GM21619 (cell line): ENCODE measurements at regions not wholly inside any gene's neighbourhood (a gene's known extent, or its start where the extent isn't known, plus 50 kb on each side); places are given as distances from the start of the nearest gene placed in this dataset.
"Not testable (repeated sequence)": the region's sequence is repeated elsewhere in the genome, so short reads cannot be mapped to it uniquely, and the experiment has no call there.

Source experiments
- ATAC-seq: cut with Tn5 transposase; IDR thresholded peaks from one replicate; pipeline ENCODE4 v1.9.1; 2021; ENCODE audit not compliant: unreplicated experiment

DNA sequence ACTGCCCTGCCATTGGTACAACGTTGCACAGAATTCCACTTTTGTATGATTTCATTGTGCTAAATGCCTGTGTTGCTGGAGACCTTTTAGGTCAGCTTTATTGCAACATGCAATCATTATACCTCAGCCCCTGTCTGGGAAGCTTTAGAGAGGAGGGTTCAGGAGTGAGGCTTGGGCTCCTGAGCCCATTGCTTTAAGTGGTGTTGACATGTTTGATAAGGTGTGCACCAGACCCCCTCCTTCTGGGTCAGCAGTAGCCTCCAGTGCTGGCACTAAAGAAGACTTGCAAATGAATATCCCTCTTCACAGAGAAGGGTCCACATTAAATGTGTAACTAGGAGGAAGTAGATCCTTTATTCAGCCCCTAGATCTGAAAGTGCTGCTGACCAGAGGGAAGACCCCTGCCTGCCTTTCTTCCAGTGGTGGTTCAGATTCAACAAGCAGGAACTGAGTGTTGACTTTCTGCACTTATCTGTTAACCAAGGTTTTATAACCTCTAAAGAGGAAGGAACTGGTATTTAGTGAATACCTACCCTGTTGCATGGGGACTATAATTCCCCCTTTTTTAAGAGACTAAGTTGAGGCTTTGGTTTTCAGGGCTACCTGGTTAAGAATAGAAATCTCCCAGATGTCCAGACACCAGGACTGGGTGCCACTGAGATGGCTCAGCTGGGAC is 369.4 kb upstream of the IGFBP3 start:
- ATAC-seq: peak; percentile 27

DNA sequence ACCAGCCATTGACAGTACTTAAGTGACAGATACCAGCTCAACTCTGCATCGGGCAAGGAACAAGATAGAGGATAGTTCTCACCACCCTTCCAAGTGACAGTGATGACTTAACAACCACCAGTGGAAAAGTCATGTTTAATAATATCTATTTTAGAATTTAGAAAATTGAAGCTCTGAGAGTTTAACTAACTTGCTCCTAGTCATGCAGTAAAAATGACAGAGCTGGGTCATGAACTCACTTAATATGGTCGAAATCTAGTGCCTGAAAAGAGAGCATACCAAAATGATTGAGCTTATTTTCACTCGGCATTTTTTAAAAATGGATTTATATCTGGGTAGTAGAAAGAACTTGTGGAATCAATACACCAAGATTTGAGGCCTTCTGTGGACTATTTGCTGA is 367.8 kb upstream of the IGFBP3 start:
- ATAC-seq: no peak

DNA sequence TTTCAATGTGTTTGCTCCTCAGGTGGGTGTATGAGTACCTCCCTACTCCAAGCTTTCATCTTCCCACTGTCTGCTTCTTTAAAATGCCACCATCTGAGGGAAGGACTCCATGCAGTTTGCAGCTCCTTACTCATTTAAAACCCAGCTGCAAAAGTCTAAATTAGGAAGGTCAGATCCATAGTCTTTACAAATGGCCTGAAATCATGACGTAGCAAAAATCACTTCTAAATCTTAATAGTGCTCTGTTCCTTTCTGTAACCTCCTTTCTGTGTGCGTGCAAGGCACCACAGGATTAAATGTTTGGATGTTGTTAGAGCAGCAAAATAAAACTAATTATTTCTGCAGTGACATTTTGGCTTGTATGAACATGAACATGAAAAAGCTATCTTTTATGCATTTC is 366.9 kb upstream of the IGFBP3 start:
- ATAC-seq: no peak

DNA sequence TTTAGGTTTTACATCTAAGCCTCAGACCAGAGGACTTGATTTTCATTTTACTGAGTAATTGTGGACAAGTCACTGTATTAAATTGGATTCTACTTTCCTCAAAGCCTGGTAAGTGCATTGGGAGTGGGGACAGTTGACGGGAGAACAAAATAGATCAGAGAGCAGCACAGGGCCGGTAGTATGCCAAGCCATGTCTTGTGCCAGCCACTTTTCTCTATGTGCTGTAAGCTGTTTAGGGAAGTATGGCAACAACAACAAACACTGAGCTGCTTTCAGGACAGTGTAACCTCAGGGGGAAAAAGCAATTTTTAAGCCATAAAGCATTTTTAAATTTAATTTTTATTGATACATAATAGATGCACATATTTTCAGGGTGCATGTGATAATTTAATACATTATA is 365.9 kb upstream of the IGFBP3 start:
- no peak for ATAC-seq

DNA sequence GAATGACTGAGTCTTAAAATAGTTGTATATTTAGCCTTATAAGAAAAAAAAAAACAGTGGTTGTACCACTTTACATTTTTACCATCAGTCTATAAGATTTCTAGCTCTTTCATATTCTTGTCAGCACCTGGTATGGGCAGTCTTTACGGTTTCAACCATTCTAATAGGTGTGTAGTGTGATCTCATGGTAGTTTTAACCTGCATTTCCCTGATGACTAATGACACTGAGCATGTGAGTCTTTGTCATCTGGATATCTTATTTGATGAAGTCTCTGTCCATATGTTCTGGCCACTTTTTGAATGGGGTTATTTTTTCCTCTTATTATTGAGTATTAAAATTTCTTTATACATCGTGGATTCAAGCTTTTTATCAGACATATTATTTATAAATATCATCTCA is 365.3 kb upstream of the IGFBP3 start:
- ATAC-seq: no peak

DNA sequence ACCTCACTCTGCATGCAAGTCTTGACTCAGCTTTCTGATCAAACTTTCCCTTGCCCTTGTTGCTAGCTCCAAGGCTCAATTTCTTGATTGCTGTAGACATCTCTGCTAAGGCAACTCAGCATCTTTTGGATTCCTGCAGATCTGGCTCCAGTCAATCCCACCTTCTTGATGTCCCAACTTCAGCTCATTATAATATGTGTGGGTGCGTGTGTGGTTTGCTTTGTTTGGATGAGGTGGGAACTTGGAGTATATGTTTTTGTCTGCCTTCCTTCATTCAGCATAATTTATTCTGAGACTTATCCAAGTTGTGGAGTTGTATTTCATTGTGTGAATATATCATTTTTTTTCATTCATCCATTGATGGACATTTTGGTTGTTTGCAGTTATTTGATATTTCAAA is 364.8 kb upstream of the IGFBP3 start:
- no peak for ATAC-seq

DNA sequence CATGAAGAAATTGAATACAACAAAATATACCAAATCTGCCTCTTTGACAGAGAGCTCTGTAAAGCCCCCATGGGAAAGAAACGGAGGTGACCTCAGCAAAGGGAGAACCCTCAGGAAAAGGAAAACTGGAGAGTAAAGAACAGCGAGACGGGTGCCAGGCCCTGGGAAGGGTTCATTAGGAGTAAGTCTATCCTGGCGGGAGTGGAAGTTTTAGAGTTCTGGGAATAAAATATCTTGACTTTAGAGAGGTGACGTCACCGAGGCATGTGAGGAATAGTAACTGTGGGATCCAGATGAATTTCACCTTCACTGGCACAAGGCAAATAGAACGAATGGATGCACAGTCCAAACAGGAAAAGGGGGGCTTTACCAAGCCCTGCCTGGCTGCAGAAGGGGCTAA is 362.8 kb upstream of the IGFBP3 start:
- no peak for ATAC-seq

DNA sequence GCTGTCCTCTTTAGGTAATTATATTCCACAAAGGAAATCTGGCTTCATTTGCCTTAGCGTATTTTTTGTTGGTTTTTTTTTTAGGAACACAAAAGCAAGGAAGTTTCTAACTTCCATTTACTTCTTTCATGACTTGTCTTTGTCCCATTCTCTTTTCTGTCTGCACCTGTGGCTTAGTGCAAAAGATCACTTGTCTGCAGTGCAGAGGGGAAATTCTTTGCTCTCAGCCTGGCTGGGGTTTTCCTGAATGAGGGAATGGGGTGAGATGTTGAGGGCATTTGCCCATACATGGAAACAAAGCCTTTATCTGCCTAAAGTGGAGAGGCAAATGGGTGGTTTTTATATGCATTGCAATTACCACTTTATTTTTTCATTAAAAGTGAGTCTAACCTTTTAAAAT is 361.1 kb upstream of the IGFBP3 start:
- ATAC-seq: no peak

- no peak for ATAC-seq
These were observed 360.0 kb upstream of the IGFBP3 start for GRCh38 chr7:46281071-46281470.

DNA sequence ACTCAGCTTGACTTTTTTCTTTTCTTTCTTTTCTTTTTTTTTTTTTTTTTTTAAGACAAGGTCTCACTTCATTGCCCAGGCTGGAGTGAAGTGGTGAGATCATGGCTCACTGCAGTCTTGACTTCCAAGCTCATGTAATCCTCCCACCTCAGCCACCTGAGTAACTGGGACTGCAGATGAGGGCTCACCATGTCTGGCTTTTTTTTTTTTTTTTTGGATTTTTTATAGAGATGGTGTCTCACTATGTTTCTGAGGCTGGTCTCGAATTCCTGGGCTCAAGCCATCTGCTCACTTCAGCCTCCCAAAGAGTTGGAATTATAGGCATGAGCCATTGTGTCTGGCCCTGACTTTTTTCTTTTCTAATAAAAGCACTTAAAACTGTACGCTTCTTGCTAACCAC is 358.2 kb upstream of the IGFBP3 start:
- no peak for ATAC-seq

DNA sequence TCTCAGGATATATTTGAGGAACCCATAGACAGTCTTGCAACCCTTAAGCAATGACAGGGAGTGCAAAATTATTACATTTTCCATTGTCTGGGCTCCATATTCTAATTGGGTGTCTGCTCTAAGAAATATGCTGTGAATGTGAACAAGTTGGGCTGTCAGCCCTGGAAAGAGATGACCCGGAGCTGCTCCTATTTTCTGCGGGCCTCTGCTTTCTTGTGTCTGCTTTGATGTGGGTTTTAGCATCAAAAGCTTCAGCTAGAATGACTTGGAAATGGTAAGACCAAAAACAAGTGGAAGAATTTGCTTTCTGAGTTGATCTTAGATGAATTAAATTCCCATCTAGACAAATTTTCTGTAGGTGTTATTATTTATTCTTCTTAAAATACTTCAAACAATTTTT is 343.6 kb upstream of the IGFBP3 start:
- ATAC-seq: no peak

DNA sequence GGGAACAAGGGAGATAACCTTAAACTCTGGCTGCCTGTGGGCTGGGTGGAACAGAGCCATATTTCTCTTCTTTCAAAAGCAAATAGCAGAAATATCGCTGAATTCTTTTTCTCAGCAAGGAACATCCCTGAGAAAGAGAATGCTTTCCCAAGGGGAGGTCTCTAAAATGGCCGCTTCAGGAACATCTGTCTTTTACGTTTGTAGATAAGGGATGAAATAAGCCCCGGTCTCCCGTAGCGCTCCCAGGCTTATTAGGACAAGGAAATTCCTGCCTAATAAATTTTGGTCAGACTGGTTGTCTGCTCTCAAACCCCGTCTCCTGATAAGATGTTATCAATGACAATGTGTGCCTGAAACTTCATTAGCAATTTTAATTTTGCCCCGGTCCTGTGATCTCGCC is 340.6 kb upstream of the IGFBP3 start:
- ATAC-seq: not testable (repeated sequence)

- no peak for ATAC-seq
These were observed 338.9 kb upstream of the IGFBP3 start for GRCh38 chr7:46259947-46260346.

- ATAC-seq: no peak
These were observed 336.8 kb upstream of the IGFBP3 start for GRCh38 chr7:46257761-46258448.

- ATAC-seq: no peak
These were observed 336.0 kb upstream of the IGFBP3 start for GRCh38 chr7:46256870-46257661.

GRCh38 chr7:46253520-46253919 is 332.4 kb upstream of the IGFBP3 start:
- ATAC-seq: no peak

DNA sequence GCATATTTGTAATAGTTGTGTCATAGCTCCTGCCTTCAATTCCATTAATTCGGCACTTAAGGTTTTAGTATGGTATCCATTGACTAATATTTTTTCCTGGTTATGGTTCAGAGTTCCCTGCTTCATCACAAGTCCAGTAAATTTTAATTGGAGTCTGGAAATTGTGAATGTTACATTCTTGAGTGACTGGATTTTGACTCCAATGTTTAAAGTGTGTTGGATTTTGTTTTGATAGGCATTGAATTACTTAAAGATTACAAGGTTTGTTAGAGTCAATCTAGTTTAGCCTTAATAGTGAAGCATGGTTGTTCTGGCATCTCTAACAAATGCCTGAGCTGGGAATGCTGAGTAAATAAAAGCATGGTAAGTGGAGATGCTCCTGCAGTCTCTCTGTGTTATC is 326.6 kb upstream of the IGFBP3 start:
- ATAC-seq: no peak

DNA sequence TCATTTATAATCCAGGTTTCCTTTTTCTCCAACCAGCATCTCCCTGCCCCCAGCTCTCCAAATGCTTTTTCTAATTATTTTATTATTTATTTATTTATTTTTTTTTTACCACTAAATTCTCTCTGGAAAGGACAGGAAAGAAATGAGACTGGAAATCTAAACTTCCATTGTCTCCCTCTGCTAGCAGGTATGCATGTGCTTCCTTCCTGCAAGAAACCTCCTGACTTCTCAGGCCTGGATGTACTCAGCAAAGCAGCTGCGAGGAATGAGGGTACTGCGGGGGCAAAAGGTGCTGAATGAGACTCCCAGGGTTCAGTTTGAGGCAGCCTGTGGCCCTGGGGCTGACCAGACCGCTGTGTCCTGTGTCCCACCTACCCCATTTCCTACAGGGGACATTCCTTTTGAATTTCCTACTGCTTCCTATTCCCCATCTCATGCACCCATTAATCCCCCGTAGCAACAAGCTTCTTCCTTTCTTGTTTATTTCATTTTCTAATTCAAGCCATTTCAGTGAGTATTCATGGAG is 324.6 kb upstream of the IGFBP3 start:
- no peak for ATAC-seq

DNA sequence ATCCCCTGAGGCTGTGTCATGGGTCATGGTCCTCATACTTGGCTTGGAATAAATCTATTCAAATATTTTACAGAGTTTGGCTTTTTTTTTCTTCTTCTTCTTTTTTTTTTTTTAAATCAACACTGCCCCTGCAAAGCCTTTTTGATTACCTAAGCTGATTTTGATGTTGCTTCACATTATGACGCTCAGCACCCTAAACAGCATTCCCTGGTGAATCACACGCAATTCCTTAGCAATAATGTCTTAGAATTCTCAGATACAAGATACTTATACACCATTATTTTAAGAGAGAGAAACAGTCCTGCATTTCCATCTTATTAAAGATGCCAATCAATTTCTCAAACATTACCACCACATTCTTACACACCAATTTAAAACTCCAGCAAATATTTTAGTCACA is 323.7 kb upstream of the IGFBP3 start:
- no peak for ATAC-seq

DNA sequence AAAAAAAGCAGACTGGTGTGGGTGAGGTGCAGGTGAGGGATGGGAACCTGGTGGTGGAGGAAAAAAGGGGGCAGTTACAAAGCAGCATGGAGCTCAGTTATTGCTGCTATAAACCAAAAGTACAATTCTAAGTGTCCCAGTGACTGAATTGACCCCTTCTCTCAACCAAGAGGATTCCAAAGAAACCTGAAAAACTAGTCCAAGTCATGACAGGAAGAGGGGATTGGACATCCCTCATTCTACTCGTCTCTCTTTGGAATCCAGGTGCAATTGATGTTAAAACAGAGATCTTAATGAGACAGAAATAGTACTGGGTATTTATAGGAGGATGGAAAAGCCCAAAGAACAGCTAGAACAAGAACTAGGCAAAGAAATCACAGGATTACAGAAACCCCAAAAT is 322.3 kb upstream of the IGFBP3 start:
- no peak for ATAC-seq

- ATAC-seq: no peak
These were observed 318.8 kb upstream of the IGFBP3 start for GRCh38 chr7:46239846-46240245.

GRCh38 chr7:46237466-46237865 is 316.4 kb upstream of the IGFBP3 start:
- no peak for ATAC-seq
